HG03025 (cell line): ENCODE measurements at regions not wholly inside any gene's neighbourhood (a gene's known extent, or its start where the extent isn't known, plus 50 kb on each side); places are given as distances from the start of the nearest gene placed in this dataset.
"Not testable (repeated sequence)": the region's sequence is repeated elsewhere in the genome, so short reads cannot be mapped to it uniquely, and the experiment has no call there.

Experiments
- ATAC-seq: cut with Tn5 transposase; IDR thresholded peaks from one replicate; pipeline ENCODE4 v1.9.1; 2021; ENCODE audit warnings: mild to moderate bottlenecking, moderate library complexity; ENCODE audit not compliant: unreplicated experiment, low FRiP score

DNA sequence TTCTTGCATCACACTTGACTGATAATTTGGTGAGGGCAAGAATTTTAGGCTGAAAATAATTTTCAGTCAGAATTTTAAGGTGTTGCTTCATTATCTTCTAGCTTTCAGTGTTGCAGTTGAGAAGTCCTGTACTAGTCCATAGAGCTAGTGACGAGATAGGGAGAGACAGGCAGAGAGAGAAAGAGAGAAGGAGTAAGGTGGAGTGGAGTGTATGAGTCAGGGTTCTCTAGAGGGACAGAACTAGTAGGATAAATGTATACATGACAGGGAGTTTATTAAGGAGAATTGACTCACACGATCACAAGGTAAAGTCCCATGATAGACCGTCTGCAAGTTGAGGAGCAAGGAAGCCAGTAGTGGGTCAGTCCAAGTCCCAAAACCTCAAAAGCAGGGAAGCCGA lies 127.2 kb downstream of the UTP18 start:
- no peak for ATAC-seq

DNA sequence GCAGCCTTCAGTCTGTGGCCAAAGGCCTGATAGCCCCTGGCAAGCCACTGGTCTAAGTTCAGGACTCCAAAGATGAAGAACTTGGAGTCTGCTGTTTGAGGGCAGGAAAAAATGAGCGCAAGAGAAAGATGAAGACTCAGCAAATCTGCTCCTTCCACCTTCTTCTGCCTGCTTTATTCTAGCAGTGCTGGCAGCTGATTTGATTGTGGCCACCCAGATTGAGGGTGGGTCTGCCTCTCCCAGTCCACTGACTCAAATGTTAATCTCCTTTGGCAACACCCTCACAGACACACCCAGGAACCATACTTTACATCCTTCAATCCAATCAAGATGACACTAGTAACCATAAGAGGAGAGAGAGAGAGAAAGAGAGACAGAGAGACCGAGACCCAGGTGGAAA lies 127.6 kb downstream of the UTP18 start:
- no peak for ATAC-seq

DNA sequence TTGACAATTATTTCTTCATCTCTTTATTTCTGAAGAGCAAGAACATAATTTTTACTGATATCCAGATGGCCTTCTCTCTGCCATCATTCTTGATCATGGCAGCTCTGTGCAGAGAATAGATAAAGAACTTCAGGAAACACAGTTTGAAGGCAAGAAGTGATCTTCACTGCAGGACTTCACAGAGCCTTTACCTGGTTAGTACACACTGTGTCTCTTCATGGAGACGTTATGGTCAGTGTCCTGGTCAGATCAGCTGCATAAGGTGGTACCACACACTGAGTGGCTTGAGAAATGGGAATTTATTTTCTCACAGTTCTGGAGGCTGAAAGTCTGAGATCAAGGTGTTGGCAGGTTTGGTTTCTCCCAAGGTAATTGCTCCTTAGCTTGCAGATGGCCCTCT lies 129.5 kb downstream of the UTP18 start:
- no peak for ATAC-seq

DNA sequence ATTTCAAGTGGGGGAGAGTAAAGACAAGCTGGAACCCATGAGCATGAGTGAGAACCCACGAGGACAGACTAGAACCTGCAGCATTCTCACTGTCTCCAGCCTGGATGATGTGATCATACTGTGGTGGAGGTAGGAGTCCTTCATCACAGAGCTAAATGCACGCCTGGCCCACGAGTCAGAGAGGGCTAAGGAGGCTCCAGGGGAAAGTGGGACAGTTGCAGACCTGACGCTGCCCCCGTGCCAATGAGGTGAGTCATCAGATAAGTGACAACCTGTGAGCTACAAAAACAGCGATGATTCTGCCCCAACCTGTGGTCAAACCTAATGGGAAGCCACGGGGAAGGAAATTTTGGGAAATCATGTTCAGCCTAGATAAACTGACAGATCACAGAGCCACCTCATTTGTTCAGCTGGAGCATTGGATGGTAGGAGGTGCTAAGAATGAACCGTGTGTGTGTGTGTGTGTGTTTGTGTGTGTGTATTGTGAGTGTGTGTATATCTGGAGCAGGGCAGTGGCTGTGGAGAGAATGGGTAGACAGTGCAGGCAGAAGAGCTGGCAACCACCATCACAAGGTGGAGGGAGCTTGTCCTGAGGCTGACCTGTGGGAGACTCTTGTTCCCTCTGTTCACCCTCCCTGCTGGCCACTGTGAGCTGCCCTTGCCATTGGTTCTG lies 131.8 kb downstream of the UTP18 start:
- ATAC-seq, result no peak

DNA sequence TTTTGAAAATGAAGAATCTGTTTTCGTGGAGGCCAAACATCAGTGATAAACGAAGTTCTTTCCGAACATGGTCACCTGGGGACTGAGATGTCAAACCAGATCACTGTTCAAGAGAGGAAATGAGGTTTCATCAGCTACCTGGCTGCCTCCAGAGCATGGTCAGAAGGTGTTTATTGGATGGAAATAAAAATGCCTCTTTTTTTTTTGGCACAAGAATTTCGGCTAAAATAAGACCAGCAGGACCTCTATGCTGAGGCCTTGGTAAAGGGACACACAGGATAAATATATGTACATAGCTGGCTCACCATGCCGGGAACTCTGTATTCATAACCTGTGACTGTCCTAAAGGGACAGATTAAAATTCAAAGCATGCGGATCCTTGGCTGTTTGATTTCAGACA lies 135.3 kb downstream of the UTP18 start:
- ATAC-seq, result no peak

DNA sequence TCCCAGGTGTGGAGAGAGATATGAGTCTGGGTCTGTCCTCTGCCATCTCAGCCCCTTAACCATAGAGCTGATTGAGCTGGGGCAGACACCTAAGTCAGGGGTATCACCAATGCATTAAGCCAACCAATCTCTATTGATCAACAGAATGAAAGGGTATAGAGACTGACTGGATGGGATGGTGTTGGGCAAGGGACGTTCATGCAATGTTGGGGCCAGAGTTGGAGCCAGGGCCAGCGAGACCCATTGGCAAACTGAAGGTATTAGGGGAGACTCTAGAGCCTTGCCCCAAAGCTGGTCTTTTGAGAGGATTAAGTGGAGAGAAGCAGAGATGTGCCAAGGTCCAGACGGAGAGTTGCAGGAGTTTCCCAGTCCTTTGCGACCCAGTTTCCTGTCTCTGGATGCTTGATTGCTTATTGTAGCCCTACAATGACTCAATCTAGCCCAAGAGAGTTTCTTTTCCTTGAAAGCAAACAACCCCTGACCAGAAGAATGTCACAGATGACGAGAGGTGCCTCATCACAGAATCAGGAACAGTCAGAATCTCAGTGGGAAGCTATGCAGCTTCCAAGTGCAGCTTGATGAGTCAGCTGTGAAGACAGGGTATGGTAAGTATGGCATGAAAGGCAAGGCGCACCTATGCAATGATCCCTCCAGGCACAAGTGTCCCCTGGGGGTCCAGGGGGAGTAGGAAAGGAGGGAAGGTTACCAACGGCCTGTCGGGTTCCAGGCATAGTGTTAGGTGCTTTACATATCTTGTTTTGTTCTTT lies 137.2 kb downstream of the UTP18 start:
- ATAC-seq, result no peak

DNA sequence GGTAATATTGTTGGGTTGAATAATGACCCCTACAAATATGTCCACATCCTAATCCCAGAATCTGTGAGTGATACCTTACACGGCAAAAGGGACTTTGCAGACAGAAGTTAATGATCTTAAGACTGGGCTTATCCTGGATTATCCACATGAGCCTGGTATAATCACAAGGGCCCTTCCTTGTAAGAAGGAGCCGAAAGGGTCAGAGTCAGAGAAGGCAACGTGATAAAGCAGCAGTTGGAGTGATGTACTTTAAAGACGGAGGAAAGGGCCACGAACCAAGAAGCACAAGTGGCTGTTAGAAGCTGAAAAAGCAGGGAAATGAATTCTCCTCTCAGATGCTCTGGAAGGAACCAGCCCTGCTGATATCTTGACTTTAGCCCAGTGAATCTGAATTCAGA lies 137.8 kb downstream of the UTP18 start:
- no peak for ATAC-seq

DNA sequence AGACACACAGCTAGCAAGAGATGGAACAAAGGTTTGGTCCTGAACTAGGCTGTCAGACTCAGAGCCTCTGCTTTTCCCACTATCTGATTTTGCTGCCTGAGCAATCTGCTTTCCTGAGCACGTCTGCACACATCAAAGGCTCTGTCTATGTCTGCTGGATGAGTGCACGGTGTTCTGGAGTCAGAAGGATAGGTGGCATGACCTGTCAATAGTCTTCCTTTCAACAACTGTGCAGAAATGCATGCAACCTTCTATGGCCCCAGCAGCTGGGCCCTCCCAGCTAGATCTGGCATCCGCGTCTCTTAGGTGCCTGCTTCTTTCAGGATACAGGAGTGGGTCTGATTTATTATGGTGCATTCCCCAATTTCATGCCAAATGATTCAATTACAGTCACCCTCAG lies 138.3 kb downstream of the UTP18 start:
- no peak for ATAC-seq

DNA sequence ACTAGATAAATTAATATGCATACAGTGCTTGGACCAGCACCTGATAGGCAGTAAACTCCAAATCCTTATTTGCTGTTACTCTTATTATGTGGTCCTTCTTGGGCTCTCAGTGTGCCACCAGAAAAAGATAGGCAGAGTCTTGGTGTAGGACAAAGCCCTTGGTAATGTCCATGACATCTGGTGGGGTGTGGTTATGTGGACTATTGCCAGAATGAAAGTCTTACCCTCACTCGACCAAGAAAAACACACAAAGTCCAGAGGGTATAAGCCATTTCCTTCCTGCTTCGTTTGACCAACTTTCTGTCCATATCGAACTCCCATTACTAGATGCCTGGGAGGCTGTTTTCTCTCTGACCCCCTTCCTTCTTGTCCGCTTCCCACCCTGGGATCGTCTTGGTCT lies 140.9 kb downstream of the UTP18 start:
- ATAC-seq, result no peak

DNA sequence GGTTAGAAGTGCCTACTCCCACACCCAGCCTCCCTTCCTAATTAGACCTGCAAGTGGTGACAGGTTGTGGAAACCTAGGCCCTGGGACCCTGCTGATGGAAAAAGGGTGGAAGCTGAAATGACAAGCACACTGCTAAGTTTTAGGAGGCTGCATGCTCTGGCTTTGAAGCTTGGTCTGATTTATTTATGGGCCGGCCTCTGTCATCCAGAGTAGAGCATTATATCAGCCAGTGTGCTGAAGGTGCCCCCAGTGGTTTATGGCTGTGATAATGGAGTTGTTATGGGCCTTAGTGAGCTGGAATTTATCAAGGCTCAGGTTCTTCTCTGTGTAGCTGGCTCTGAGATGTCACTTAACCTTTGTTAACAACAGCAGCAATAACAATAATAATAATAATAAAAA lies 142.6 kb downstream of the UTP18 start:
- ATAC-seq, result no peak

DNA sequence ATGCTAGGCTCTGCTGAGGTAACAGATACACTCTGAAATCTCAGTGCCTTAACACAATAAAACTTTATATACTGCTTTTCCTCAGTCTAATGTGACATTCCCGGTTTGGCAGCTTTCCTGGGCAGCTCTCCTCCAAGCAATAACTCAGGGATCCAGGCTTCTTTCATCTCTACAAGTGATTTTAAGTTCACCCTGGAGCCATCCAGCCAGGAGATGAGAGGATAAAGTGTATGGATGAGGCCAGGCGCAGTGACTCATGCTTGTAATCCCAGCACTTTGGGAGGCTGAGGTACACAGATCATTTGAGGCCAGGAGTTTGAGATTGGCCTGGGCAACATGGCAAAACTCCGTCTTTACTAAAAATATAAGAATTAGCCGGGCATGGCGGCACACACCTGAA lies 147.2 kb downstream of the UTP18 start:
- no peak for ATAC-seq

DNA sequence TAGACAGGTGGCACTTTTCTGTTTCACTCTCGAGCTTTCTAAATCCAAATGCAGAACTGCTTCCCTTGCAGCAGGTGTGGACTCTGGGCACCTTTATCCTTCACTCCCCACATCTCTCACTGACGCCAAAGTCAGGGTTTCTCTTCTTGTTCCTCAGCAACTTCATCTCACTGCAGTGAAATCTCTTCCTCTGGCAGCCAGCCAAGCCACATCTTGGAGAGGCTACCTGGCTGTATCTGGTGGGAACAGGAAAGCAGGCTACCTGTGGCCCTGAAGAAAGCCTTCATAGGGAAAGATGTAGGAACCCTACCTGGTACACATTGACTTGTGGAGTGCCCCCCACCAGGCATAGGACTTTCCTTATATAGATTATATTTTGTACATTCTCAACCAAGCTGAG lies 159.1 kb downstream of the UTP18 start:
- no peak for ATAC-seq

DNA sequence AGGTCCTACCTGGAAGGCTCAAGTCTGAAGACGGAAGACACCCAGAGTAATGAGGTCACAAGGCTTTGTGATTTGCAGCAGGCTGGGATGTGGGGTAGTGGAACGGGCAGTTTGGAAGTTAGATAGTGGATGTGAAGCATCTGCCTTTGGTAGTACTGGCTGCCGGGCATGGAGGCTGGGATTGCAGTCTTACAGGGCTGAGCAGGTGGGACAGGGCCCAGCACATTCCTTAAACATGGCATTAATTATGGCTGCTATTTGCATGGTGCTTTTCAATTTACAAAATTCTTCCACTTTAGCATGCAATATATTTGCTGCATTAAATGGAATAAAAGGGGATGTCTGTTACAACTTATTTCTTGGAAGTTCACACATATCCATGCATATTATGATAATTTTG lies 161.2 kb downstream of the UTP18 start:
- ATAC-seq, result no peak

DNA sequence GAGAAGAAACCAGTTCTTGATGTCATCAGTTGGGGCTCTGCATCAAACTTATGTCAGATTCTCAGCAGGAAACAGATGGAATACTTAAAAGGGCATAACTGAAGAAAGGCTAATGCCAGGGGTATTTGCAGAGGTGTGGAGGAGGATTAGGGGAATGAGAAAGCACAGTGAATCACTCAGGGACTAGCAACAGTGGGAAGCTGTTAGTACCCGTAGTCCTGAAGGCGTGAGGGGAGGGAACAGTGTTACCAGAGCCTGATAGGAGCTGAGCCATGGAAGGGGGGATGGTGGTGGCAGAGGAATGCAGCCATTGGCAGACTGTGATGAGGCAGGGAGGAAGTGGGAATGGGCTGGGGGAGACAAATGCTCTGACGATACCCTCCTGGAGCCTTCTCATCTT lies 162.3 kb downstream of the UTP18 start:
- ATAC-seq, result no peak

DNA sequence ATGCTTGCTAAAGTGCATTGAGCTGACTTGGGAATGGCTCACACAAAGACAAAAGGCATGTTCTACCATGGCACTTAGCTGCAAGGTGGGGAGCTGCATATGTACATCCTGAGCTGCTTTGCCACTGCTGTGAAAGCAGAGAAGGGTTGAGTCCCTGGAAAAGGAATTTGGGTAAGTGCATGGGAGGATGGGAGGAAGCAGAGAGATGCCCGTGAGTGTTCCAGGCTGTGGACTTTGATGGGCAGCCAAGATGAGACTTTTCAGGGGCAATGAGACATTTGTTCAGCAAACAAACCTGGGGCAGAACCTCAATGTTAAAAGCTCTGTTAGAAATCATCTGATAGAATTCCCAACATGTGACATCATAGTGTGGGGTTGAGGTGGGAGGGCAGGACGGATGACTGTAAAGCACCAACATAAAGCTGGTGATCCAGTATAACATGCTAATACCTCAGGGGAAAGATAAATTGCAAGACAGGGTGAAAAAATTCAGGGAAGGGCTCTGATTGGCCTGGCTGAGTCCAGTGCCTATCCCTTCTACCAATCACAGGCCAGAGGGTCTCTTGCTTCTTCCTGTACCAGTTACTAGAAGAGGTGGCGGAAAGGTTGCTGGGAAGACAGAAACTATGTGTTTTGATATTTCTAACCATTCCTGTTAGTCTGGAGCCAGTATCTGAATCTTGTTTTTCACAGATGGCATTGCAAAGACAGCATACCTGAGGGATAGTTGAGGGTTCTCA lies 163.2 kb downstream of the UTP18 start:
- ATAC-seq, result no peak

DNA sequence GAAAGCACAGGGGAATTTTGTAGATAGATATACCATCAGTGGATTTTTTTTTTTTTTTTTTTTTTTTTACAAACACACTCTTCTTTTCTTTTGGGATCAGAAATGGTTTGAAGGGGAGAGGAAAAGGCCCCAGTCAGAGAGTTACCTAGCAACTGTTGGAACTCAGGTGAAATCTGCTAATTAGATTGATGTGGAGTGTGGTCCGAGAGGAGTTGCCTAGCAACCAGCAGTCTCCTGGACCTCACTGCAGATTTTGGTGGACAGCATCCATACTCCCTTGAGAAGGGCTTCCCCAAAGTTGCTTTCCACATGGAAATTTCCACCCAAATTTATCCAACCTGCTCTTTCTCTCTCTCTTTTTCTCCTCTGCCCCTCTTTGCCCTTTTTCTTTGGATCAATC lies 165.4 kb downstream of the UTP18 start:
- no peak for ATAC-seq

DNA sequence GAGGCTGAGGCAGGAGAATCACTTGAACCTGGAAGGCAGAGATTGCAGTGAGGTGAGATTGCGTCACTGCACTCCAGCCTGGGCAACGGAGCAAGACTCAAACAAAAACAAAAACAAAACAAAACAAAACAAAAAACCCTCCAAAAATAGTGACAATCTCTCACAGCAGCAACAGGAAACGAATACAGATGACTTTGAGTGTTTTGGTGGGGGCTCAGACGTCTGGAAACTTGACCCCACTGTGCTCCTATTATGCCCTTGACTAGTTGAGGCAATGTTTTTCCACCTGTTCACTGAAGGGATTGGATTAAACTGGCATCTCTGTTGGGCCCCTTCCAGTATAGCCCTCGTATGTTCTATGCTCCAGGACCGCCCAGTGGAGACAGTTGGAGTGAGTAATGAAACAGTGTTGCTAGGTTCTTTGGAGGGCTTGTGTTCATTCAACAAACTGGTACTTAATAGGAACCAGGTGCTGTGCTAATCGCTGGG lies 167.0 kb downstream of the UTP18 start:
- no peak for ATAC-seq

DNA sequence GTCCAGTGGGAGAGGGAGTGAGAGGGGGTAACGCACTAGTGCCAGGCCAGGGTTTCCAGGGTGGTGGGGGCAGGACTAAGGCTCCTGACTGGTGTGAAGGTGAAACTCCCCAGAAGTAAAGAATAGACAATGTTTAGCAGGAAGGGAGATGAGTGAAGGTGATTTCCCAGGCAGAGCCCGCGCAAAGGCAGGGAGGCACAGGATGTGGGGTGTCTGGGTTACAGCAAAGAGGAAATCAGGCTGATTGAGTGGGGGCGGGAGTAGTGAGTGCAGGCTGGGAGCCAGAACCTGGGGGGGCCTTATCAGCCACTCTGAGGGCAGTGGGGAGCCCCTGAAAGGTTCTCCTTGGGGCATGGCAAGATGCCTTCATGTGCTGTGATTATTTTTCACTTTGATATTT lies 167.5 kb downstream of the UTP18 start:
- ATAC-seq, result no peak

DNA sequence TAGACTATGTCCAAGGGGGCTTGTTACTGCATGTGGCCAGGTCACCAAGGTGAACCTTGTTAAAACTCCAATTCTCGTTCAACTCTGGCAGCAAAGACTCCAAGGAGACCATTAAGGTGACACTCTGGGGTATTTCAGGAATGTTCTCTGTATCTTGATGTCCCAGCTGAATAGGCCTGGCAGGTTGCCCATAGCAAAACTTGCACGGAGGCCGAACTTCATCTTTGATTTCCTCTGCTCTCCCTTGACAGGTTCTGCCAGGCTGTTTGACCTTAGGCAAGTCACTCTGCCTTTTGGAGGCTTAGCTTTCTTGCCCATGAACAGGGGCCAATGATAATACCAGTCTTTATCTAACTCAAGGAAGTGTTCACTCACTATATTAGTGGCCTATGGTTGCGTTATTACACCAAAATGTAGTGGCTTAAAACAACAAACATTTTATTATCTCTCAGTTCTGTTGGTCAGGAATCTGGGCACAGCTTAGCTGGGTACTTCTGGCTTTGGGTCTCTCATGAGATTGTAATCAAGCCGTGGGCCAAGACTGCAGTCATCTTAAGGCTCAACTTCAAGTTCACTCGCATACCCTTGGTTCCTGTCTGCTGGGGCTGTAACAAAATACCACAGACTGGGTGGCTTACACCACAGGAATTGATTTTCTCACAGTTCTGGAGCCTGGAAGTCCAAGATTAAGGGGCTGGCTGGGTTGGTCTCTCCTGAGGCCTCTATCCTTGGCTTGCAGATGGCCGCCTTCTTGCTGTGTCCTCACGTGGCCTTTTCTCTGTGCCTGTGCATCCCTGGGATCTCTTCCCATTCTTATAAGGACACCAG lies 168.5 kb downstream of the UTP18 start:
- ATAC-seq, result no peak

DNA sequence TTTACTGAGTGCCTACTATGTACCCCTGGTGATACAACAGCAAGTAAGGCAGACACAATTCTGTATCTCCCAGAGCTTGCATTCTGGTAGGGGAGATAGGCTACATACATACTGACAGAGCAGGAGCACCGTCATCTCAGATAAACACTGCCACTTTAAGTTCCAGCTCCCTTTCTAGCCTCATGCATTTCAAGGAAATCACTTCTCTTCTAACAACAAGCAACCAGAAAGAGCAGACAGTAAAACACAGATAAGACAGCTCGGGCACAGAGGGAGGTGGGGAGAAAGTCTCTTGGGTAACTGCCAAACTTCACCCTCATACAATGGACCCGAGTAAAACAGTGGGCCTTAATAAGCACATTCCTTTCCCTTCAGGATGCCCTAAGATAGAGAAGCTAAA lies 169.6 kb downstream of the UTP18 start:
- ATAC-seq, result not testable (repeated sequence)

DNA sequence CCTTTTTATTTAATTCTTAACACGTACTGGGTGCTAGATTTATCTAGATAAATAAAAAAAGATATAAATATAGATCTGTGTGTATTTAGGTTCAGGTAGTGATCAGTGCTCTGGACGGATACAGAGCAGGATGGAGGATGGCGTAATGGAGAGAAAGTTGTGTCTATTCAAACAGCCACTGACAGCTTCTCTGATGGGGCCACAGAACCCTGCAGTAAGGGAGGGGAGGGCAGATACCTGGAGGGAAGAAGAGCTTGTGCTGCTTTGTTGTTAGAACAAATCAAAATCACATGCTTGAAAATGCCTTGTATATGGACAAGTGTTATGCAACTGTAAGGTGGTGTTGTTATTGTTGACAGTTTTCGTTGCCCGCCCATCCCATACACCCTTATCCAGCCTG lies 170.2 kb downstream of the UTP18 start:
- no peak for ATAC-seq
